T follicular helper cell (primary cell): ENCODE measurements at regions not wholly inside any gene's neighbourhood (a gene's known extent, or its start where the extent isn't known, plus 50 kb on each side); places are given as distances from the start of the nearest gene placed in this dataset.
"Not testable (repeated sequence)": the region's sequence is repeated elsewhere in the genome, so short reads cannot be mapped to it uniquely, and the experiment has no call there.

Experiments
- DNase-seq: peaks from one replicate; pipeline ENCODE4 v3.0.0-alpha.2; 2020; ENCODE audit warnings: low read depth

- DNase-seq, result no peak
Observed at GRCh38 chr11:122604621-122605020, 50.9 kb upstream of the UBASH3B start.

- DNase-seq, result no peak
Observed at GRCh38 chr11:122601141-122602125, 54.1 kb upstream of the UBASH3B start.

GRCh38 chr11:122600290-122600689 is 55.2 kb upstream of the UBASH3B start:
- DNase-seq, result no peak

GRCh38 chr11:122599434-122599833 is 56.1 kb upstream of the UBASH3B start:
- no peak for DNase-seq

GRCh38 chr11:122598971-122599370 is 56.6 kb upstream of the UBASH3B start:
- no peak for DNase-seq

- no peak for DNase-seq
Observed at GRCh38 chr11:122597511-122597910, 58.0 kb upstream of the UBASH3B start.

- DNase-seq, result no peak
Observed at GRCh38 chr11:122594986-122595645, 60.4 kb upstream of the UBASH3B start.

- DNase-seq, result no peak
Observed at GRCh38 chr11:122593473-122594420, 61.8 kb upstream of the UBASH3B start.

GRCh38 chr11:122592641-122593040 is 62.9 kb upstream of the UBASH3B start:
- no peak for DNase-seq

GRCh38 chr11:122584670-122585069 is 70.9 kb upstream of the UBASH3B start:
- DNase-seq, result no peak

GRCh38 chr11:122580071-122580470 is 75.5 kb upstream of the UBASH3B start:
- not testable (repeated sequence) for DNase-seq

- no peak for DNase-seq
Observed at GRCh38 chr11:122578171-122578825, 77.2 kb upstream of the UBASH3B start.

GRCh38 chr11:122572592-122572991 is 82.9 kb upstream of the UBASH3B start:
- DNase-seq, result no peak

- DNase-seq, result no peak
Observed at GRCh38 chr11:122563761-122564160, 91.8 kb upstream of the UBASH3B start.

- no peak for DNase-seq
Observed at GRCh38 chr11:122559734-122560382, 95.7 kb upstream of the UBASH3B start.

- DNase-seq, result not testable (repeated sequence)
Observed at GRCh38 chr11:122559218-122559617, 96.3 kb upstream of the UBASH3B start.

GRCh38 chr11:122557163-122557562 is 98.4 kb upstream of the UBASH3B start:
- not testable (repeated sequence) for DNase-seq

GRCh38 chr11:122556605-122557004 is 98.9 kb upstream of the UBASH3B start:
- DNase-seq, result no peak

- no peak for DNase-seq
Observed at GRCh38 chr11:122538060-122538459, 117.5 kb upstream of the UBASH3B start.

- no peak for DNase-seq
Observed at GRCh38 chr11:122524898-122525297, 130.6 kb upstream of the UBASH3B start.
